NCI-H128 (cell line): ENCODE measurements at regions not wholly inside any gene's neighbourhood (a gene's known extent, or its start where the extent isn't known, plus 50 kb on each side); places are given as distances from the start of the nearest gene placed in this dataset.

Experiments used
- DNase-seq: peaks from one replicate; lab custom pipeline; 2025; ENCODE audit not compliant: unreplicated experiment; lab: John Stamatoyannopoulos, UW

DNA sequence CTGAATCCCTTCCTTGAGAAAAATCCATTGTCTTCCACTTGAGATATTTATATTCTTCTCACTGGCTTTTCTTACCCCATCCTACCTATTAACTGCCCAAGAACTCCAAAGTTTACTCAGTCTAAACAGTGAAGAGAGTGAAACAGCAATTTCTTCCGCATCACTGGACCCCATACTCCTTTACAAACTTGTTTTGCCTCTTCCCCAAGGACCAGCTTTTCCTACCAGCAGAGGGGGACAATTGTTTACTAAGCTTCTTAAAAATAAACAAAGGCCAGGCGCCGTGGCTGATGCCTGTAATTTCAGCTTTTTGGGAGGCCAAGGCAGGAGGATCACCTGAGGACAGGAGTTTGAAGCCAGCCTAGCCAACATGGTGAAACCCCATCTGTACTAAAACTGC lies 52.0 kb downstream of the LRATD1 start:
- no peak for DNase-seq

- DNase-seq = no peak
Observed at GRCh38 chr2:14690926-14691325, 58.4 kb downstream of the LRATD1 start.

DNA sequence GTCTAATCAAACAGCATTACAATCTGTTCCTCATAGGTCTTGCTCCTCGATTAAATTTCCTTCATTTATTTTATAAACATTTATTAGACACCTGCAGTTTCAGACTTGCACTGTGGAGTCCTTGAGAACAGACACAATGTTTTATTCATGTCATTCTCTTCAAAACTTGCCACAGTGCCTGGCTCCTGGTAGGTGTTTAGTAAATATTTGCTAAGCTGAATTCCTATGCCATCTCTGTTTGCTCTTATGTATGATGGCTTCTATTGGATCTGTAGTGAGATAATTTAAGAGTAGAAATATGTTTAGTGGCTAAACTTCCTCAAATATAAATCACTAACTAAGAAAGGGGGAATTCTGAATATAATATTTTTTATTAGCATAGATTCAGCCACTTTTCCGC lies 61.4 kb downstream of the LRATD1 start:
- no peak for DNase-seq

GRCh38 chr2:14700753-14701152 lies 68.2 kb downstream of the LRATD1 start:
- DNase-seq = no peak

DNA sequence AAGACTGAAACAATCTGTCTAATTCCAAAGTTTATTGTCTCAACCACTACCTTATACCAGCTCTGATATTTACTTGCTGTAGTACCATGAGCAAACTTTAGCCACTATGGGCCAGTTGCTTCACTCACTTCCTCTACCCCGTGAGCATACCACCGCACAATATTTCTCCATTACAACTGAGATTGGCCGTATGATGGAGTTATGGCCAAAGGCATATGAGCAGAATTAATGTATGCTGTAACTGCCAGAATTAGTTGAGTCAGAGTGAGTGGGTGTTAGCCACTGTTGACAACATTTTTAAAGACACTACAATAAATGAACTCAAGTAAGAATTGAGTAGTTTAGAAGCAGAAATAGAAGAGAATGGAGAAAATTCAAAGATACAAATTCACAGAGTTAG lies 69.7 kb downstream of the LRATD1 start:
- no peak for DNase-seq

- no peak for DNase-seq
Observed at GRCh38 chr2:14706201-14706600, 73.7 kb downstream of the LRATD1 start.

- DNase-seq = no peak
Observed at GRCh38 chr2:14712111-14712510, 79.6 kb downstream of the LRATD1 start.

DNA sequence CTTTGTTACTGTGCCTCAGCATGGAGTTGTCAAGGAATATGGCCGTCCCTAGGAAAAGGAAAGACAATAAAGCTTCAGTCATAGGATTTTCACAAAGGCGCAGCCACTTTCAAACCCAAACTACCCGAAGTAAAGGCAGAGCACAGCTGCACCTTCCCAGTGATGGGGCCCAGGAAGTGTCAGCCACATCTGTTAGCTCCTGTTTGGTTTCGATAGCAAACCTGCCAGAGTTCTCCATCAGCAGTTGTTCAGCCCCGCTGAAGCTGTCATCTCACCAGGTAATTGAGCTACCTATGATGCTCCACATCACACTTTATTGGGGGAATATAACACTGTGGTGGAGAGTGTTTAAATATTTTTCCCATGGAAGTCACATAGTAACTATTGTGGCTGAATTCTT lies 80.7 kb downstream of the LRATD1 start:
- DNase-seq = no peak

DNA sequence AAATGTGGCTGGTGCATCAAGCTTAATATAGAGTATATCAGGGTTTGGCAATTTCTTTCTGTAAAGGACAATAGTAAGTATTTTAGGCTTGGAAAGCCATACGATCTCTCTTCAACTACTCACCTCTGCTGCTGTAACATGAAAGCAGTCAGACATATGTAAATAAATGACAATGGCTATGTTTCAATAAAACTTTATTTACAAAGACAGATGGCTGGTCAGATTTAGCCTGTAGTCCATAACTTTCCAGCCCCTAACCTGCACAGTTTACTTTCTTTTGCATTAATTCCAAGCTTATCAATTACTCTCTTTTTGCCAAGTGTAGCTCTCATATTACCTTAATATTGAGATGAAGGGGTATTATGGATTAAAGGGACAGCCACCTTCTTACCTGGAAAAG lies 83.1 kb downstream of the LRATD1 start:
- no peak for DNase-seq

GRCh38 chr2:14716319-14716718 lies 83.8 kb downstream of the LRATD1 start:
- no peak for DNase-seq

- no peak for DNase-seq
Observed at GRCh38 chr2:14717131-14717530, 84.6 kb downstream of the LRATD1 start.

- DNase-seq = no peak
Observed at GRCh38 chr2:14720319-14720718, 87.8 kb downstream of the LRATD1 start.

GRCh38 chr2:14720739-14721138 lies 88.2 kb downstream of the LRATD1 start:
- DNase-seq = no peak

DNA sequence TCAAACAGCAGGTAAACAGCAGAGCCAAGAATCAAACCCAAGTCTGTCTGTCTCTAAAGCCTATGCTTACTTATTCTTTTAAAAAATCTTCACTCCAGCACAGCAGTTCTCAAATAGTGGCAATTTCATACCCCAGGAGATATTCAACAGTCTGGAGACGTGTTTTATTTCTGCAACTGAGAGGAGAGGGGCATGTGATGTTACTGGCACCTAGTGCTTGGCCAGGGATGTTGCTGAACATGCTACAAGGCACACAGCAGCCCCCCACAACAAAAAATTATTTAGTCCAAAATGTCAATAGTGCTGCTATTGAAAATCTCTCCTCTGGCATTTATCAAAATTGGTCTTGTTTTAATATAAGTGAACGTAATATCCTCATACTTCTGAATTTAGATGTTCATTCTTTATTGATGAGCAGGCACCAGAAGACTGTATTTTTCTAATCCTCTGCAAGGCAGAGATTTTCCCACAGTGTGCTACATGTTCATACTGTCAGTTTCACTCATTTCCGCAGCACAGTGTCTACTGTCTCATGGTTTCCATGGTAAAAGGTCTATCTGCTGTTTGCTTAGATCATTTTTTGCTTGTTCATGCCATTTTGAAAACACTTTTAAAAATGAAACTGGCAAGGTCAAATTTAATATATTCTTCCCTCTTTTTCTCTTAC lies 90.5 kb downstream of the LRATD1 start:
- no peak for DNase-seq

GRCh38 chr2:14723684-14724083 lies 91.2 kb downstream of the LRATD1 start:
- DNase-seq = no peak

DNA sequence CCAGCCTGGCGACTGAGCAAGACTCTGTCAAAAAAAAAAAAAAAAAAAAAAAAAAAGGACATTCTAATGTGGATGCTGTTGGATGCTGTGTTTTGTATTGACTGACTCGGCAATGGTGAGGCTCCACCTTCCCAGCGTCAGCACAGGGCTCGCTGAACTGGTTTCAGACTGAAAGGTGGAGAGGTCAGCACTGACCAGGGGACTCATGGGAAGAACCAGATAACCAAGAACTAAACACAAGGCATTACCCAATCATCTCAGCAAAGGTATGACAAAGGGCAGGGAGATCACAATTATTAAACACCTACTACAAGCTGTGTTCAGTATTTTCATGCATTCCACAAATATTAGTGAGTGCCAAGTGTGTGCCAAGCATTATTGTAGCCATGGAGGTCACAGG lies 103.2 kb downstream of the LRATD1 start:
- no peak for DNase-seq

- no peak for DNase-seq
Observed at GRCh38 chr2:14737201-14737600, 104.7 kb downstream of the LRATD1 start.

DNA sequence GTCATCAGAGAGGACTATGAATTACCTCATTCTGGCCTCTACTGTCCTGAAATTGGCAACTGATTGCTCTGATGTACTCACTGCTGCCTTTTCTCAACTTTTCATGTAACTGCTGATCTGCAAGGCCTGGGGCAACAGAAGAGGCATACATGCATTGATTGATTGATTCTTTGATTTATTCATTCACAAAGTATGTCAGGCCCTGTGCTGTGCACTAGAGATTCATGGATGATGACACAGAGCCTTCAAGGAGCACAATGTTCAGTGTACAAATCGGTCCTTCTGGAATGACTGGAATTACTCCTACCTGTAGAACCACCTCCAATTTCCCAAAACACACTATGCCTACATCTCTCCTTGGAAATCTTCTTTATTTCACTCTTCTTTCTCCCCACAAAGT lies 111.3 kb downstream of the LRATD1 start:
- no peak for DNase-seq

GRCh38 chr2:14745288-14746076 lies 113.0 kb downstream of the LRATD1 start:
- DNase-seq = no peak

DNA sequence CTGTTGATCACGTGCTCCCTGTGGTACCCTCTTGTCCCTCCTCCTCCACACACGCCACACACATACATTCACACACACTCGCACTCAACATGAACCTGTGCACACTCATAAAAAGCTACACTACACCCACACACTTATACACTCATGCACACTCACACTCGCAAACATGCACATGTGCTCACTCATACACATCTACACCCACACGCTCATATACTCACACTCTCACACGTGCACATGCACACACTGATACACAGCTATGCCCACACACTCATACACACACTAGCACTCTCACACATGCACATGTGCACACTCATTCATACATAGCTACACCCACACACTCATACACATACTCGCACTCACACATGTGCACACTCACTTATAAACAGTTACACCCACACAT lies 113.6 kb downstream of the LRATD1 start:
- DNase-seq = no peak

DNA sequence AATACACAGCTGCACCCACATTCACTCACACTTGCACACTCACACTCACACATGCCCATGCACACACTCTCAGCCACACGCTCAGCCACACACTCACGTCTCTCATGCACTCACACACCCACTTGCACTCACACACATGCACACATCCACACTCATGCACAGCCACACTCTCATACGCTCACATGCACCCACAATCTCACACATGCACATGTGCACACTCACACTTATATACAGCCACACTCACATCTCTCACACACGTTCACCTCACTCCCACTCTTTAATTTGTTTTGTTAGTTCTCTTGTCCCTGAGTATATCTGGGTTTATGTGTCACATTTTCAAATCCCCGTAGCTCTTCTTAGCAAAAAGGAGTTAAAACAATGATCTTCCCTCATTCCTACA lies 114.9 kb downstream of the LRATD1 start:
- DNase-seq = no peak

DNA sequence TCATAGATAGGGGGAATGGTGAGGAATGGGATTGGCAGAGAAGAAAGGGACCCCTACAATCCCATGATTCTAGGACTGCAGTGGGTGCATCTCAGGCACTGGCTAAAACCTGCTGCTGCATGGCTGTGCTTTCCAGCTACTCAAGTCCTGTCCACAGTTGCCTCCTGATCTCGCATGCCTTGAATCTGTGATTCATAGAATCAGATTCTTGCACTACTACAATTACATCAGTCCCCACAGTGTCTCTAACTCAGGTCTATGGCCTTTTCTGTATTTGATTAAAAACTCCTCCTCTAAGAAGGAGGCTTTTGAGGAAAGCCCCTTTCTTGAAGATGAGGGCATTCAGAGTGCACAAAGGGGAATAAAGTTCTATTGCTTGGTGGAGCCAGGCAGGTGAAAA lies 117.4 kb downstream of the LRATD1 start:
- DNase-seq = no peak

DNA sequence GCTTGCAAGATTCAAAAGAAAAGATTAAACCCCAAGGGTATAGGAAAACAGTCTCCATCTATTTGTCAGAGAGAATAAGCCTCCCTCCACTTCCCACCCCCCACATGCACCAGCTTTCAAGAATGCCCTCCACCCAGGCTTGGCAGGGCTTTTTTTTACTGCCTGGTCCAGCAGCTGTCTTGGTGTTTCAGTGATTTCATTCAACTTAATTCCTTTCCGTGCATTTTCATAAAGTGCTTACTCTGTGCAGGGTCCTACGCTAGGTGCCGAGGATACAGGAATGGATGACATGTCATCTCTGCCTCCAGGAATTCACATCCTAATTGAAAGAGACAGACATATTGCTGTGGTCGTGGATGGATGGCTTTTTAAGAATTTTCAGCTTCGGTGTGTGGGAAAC lies 117.9 kb downstream of the LRATD1 start:
- DNase-seq = no peak
